PC-3 (cell line): ENCODE measurements at regions not wholly inside any gene's neighbourhood (a gene's known extent, or its start where the extent isn't known, plus 50 kb on each side); places are given as distances from the start of the nearest gene placed in this dataset.

Experiments
- CTCF ChIP-seq: fragments of 300-600 bp; sonication (generic); conservative IDR thresholded peaks from 2 replicates; pipeline ENCODE4 v1.5.1; 2017; ENCODE audit warnings: antibody characterized with exemption, low read depth, mild to moderate bottlenecking, low read length
- EZH2 ChIP-seq: fragments of 300-600 bp; sonication (generic); IDR thresholded peaks from one replicate; pipeline ENCODE4 v1.6.1; 2017; ENCODE audit warnings: antibody characterized with exemption, mild to moderate bottlenecking, low read length; ENCODE audit not compliant: unreplicated experiment
- EZH2phosphoT487 ChIP-seq: fragments of 300-600 bp; sonication (generic); IDR thresholded peaks from 2 replicates; pipeline ENCODE4 v1.6.1; 2018; ENCODE audit warnings: mild to moderate bottlenecking, antibody characterized with exemption, low read length, borderline replicate concordance

GRCh38 chr3:35200056-35200455 lies 439.3 kb upstream of the ARPP21 start:
- TF ChIP-seq CTCF (no peak), EZH2 (no peak), EZH2phosphoT487 (no peak)
